ENCODE measurements at regions not wholly inside any gene's neighbourhood (a gene's known extent, or its start where the extent isn't known, plus 50 kb on each side); places are given as distances from the start of the nearest gene placed in this dataset.

DNA sequence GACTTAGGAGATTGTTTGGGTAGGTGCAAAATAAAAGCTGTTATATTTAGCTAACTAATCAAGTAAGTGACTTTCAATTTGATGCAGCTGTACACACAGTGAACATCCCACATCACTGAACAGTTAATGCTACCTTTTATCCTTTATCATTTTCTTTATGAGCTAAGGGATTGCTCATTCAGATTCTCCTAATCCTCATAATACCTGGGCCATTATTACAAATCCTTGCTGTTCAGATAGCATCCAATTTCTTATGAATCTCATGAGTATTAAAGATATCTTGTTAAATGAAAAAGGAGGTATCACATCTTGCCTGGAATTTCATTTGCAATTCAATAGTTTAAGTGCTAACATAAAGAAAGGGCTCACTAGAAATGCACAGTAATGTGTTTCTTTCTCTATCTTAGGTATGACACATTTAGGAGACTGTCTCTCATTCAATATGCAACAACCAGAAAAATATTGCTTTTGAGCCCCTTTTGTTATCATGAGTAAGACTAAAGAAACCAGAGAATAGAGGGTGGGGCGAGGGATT is 918.5 kb downstream of the CBLN2 start:
- ATAC-seq (ENCODE audit: insufficient read depth, low read depth) (no peak), DNase-seq (no peak)
- no peaks in the 10 kb centered on the region for H3K4me1 ChIP-seq (ENCODE audit: insufficient read depth, low read length)
- no peaks in the 10 kb centered on the region for H3K79me2 ChIP-seq (ENCODE audit: insufficient read depth, low read length)
- H3K4me2 ChIP-seq (ENCODE audit: insufficient read depth, low read length) = no peak overlapping the region
- H4K20me1 ChIP-seq (ENCODE audit: insufficient read depth, low read length) = no peaks in the 10 kb centered on the region
- H3K9ac ChIP-seq (ENCODE audit: low read depth, low read length) = no peak overlapping the region
- no peaks in the 10 kb centered on the region for H3K27me3 ChIP-seq (ENCODE audit: insufficient read depth, low read length, poor library complexity)
- no peaks in the 10 kb centered on the region for H3K9me3 ChIP-seq (ENCODE audit: insufficient read depth, low read length, severe bottlenecking)
- no peak for TF ChIP-seq EZH2 (IDR thresholded peaks at IDR 0.05; ENCODE audit: borderline replicate concordance, low read depth, low read length, severe bottlenecking)
- TF ChIP-seq, protein P1, sequence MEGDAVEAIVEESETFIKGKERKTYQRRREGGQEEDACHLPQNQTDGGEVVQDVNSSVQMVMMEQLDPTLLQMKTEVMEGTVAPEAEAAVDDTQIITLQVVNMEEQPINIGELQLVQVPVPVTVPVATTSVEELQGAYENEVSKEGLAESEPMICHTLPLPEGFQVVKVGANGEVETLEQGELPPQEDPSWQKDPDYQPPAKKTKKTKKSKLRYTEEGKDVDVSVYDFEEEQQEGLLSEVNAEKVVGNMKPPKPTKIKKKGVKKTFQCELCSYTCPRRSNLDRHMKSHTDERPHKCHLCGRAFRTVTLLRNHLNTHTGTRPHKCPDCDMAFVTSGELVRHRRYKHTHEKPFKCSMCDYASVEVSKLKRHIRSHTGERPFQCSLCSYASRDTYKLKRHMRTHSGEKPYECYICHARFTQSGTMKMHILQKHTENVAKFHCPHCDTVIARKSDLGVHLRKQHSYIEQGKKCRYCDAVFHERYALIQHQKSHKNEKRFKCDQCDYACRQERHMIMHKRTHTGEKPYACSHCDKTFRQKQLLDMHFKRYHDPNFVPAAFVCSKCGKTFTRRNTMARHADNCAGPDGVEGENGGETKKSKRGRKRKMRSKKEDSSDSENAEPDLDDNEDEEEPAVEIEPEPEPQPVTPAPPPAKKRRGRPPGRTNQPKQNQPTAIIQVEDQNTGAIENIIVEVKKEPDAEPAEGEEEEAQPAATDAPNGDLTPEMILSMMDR (IDR thresholded peaks at IDR 0.05; ENCODE audit: borderline replicate concordance, extremely low read depth, low read length, poor library complexity, severe bottlenecking) = no peak
- no peak overlapping the region for H3K27ac ChIP-seq (ENCODE audit: low read length)
- no peaks in the 10 kb centered on the region for H3K36me3 ChIP-seq (ENCODE audit: insufficient read depth, low read length)
- H2AFZ ChIP-seq (ENCODE audit: low read depth, low read length) = no peak overlapping the region
- no peak overlapping the region for H3K4me3 ChIP-seq (ENCODE audit: low read depth in 1 of 2, low read length in 2 of 2)

DNA sequence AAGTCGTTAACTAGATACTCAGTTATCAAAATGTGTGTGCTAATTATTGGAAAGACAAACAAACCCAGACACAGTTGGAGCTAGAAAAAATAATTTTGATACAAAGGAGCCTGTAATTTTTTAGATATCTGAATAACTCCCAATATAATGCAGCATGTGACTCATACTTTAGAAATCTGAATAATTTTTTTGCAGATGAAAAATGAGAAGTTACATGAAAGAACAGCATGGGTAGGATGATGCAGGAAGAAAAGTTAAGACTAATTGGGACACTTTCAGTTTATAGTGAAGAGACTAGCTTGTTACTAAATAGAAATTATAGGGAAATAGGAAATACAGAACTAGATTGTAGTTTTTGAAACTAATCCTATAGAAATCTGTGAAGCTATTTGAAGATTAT is 945.8 kb downstream of the CBLN2 start:
- no peak overlapping the region for H2AFZ ChIP-seq (ENCODE audit: low read depth, low read length)
- no peak for TF ChIP-seq EZH2 (IDR thresholded peaks at IDR 0.05; ENCODE audit: borderline replicate concordance, low read depth, low read length, severe bottlenecking)
- TF ChIP-seq, protein P1 (IDR thresholded peaks at IDR 0.05; ENCODE audit: borderline replicate concordance, extremely low read depth, low read length, poor library complexity, severe bottlenecking) = no peak
- H3K79me2 ChIP-seq (ENCODE audit: insufficient read depth, low read length) = no peaks in the 10 kb centered on the region
- H4K20me1 ChIP-seq (ENCODE audit: insufficient read depth, low read length) = no peaks in the 10 kb centered on the region
- H3K9me3 ChIP-seq (ENCODE audit: insufficient read depth, low read length, severe bottlenecking) = no peaks in the 10 kb centered on the region
- no peaks in the 10 kb centered on the region for H3K27me3 ChIP-seq (ENCODE audit: insufficient read depth, low read length, poor library complexity)
- H3K4me3 ChIP-seq (ENCODE audit: low read depth in 1 of 2, low read length in 2 of 2) = no peak overlapping the region
- H3K4me1 ChIP-seq (ENCODE audit: insufficient read depth, low read length) = no peaks in the 10 kb centered on the region
- no peak overlapping the region for H3K27ac ChIP-seq (ENCODE audit: low read length)
- H3K4me2 ChIP-seq (ENCODE audit: insufficient read depth, low read length) = no peak overlapping the region
- ATAC-seq (ENCODE audit: insufficient read depth, low read depth) (no peak), DNase-seq (no peak)
- no peaks in the 10 kb centered on the region for H3K36me3 ChIP-seq (ENCODE audit: insufficient read depth, low read length)
- no peak overlapping the region for H3K9ac ChIP-seq (ENCODE audit: low read depth, low read length)

DNA sequence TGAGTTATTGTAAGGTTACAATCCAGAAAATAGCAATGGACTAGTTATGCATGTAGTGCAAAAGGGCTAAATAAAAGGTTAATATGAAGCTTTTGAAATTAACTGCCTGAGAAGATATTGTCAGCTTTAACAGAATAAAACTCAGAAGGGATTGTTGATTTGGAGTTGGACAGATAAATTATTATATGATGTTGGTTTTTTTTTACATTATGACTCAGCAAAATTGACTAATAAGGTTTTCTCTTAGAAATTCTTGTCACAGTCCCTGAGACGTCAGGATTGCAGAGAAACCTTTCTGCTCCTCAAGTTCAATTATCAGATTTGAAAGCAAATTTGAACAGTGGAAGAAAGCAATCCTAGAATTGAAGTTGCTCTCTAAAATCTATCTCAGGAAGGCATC is 946.9 kb downstream of the CBLN2 start:
- H3K9ac ChIP-seq (ENCODE audit: low read depth, low read length) = no peak overlapping the region
- no peaks in the 10 kb centered on the region for H3K27me3 ChIP-seq (ENCODE audit: insufficient read depth, low read length, poor library complexity)
- no peaks in the 10 kb centered on the region for H4K20me1 ChIP-seq (ENCODE audit: insufficient read depth, low read length)
- H3K79me2 ChIP-seq (ENCODE audit: insufficient read depth, low read length) = no peaks in the 10 kb centered on the region
- no peak overlapping the region for H3K4me2 ChIP-seq (ENCODE audit: insufficient read depth, low read length)
- no peak for DNase-seq
- no peaks in the 10 kb centered on the region for H3K36me3 ChIP-seq (ENCODE audit: insufficient read depth, low read length)
- TF ChIP-seq, protein P1 (IDR thresholded peaks at IDR 0.05; ENCODE audit: borderline replicate concordance, extremely low read depth, low read length, poor library complexity, severe bottlenecking) = no peak
- TF ChIP-seq EZH2 (IDR thresholded peaks at IDR 0.05; ENCODE audit: borderline replicate concordance, low read depth, low read length, severe bottlenecking) = no peak
- no peaks in the 10 kb centered on the region for H3K9me3 ChIP-seq (ENCODE audit: insufficient read depth, low read length, severe bottlenecking)
- H3K4me3 ChIP-seq (ENCODE audit: low read depth in 1 of 2, low read length in 2 of 2) = no peak overlapping the region
- H3K4me1 ChIP-seq (ENCODE audit: insufficient read depth, low read length) = no peaks in the 10 kb centered on the region
- H3K27ac ChIP-seq (ENCODE audit: low read length) = no peak overlapping the region
- H2AFZ ChIP-seq (ENCODE audit: low read depth, low read length) = no peak overlapping the region
- ATAC-seq (ENCODE audit: insufficient read depth, low read depth) = no peak

DNA sequence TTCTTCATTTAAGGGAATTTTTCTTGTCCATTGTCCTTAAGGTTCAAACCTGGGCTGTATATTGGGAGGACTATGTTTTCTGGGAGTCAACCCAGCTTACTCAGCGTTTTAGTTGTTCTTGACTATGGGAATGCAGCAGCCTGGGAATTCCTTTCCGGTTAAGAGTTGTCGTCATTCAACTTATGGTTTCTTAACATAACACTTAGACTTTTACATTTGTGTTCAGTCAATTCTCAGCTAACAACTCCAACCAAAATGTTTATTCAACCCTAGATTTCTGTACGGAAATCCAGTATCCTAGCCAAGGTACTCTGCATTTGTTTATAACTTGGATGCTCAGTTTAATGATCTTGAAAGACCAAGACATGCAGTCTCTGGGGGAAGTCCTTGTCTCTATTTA is 960.9 kb downstream of the CBLN2 start:
- H3K9me3 ChIP-seq (ENCODE audit: insufficient read depth, low read length, severe bottlenecking) = no peaks in the 10 kb centered on the region
- no peak for ATAC-seq (ENCODE audit: insufficient read depth, low read depth)
- no peaks in the 10 kb centered on the region for H3K79me2 ChIP-seq (ENCODE audit: insufficient read depth, low read length)
- DNase-seq = no peak
- no peaks in the 10 kb centered on the region for H3K4me1 ChIP-seq (ENCODE audit: insufficient read depth, low read length)
- no peak overlapping the region for H3K27ac ChIP-seq (ENCODE audit: low read length)
- no peaks in the 10 kb centered on the region for H4K20me1 ChIP-seq (ENCODE audit: insufficient read depth, low read length)
- no peaks in the 10 kb centered on the region for H3K27me3 ChIP-seq (ENCODE audit: insufficient read depth, low read length, poor library complexity)
- TF ChIP-seq, protein P1 (IDR thresholded peaks at IDR 0.05; ENCODE audit: borderline replicate concordance, extremely low read depth, low read length, poor library complexity, severe bottlenecking) = no peak
- no peak for TF ChIP-seq EZH2 (IDR thresholded peaks at IDR 0.05; ENCODE audit: borderline replicate concordance, low read depth, low read length, severe bottlenecking)
- H3K9ac ChIP-seq (ENCODE audit: low read depth, low read length) = no peak overlapping the region
- H3K36me3 ChIP-seq (ENCODE audit: insufficient read depth, low read length) = no peaks in the 10 kb centered on the region
- no peak overlapping the region for H2AFZ ChIP-seq (ENCODE audit: low read depth, low read length)
- H3K4me3 ChIP-seq (ENCODE audit: low read depth in 1 of 2, low read length in 2 of 2) = no peak overlapping the region
- no peak overlapping the region for H3K4me2 ChIP-seq (ENCODE audit: insufficient read depth, low read length)
